Erythroblast (primary cell): ENCODE measurements at regions not wholly inside any gene's neighbourhood (a gene's known extent, or its start where the extent isn't known, plus 50 kb on each side); places are given as distances from the start of the nearest gene placed in this dataset.

ENCODE experiments used
- GATA1 ChIP-seq: IDR thresholded peaks from 2 replicates; pipeline ENCODE4 v1.6.1; 2011; ENCODE audit warnings: low read depth, mild to moderate bottlenecking, control low read depth, low read length, moderate library complexity
- POLR2A ChIP-seq: IDR thresholded peaks from 2 replicates; pipeline ENCODE4 v1.6.1; 2011; ENCODE audit warnings: mild to moderate bottlenecking, low read length

DNA sequence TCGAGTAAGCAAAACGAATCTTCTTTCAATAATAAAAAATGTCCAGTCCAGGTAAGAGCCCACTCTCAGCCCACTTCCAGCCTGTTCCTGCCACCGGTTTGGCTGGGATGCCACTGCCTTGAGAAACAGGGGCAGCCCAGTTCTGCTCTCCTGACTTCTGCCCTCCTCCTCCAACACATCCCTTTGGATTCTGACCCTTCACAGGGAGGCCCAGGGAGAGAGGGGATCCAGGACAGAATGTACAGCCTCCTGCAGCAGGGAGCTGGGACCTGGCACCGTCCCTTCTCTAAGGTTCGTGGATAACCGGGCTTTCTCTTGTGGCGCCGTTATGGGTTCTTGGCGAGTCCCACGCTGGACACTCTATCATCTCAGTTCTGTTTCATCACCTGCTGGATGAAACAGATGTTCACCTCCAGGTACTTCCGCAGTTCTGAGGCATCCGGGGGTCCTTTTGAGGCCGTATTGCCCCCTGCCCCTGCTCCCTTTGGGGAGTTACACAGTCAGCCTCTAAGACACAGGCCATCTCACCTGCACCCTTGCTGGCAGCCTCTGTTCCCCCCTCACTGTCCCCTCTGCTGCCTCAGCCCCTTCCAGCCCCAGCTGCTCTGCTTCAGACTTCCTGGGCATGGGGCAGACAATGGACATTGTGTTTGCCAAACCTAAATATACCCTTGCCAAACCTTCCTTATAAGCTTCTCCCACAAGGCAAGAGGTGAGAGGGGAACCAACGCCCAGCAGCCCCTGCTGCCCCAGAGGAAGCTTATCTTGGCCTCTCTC is 203.8 kb upstream of the ZMIZ1 start:
- TF ChIP-seq POLR2A (no peak), GATA1 (no peak)
